ENCODE measurements at regions not wholly inside any gene's neighbourhood (a gene's known extent, or its start where the extent isn't known, plus 50 kb on each side); places are given as distances from the start of the nearest gene placed in this dataset.

GRCh38 chr2:203603456-203604389, 68.6 kb upstream of the RAPH1 start:
- TF ChIP-seq JUNB (IDR thresholded peaks at IDR 0.05) (no peak), MAX (IDR thresholded peaks at IDR 0.05) (no peak), EP300 (IDR thresholded peaks at IDR 0.05) (no peak), MAFK (IDR thresholded peaks at IDR 0.05; ENCODE audit: partially characterized antibody) (no peak), POLR2A (IDR thresholded peaks at IDR 0.05; ENCODE audit: low read length) (no peak), CEBPB (IDR thresholded peaks at IDR 0.05) (no peak), CTCF (IDR thresholded peaks at IDR 0.05) (no peak), KDM1A (IDR thresholded peaks at IDR 0.05; ENCODE audit: low read depth) (no peak), CHD2 (IDR thresholded peaks at IDR 0.05; ENCODE audit: low read length, partially characterized antibody) (no peak)

Measured in A549 (cell line).